ENCODE measurements at regions not wholly inside any gene's neighbourhood (a gene's known extent, or its start where the extent isn't known, plus 50 kb on each side); places are given as distances from the start of the nearest gene placed in this dataset.

DNA sequence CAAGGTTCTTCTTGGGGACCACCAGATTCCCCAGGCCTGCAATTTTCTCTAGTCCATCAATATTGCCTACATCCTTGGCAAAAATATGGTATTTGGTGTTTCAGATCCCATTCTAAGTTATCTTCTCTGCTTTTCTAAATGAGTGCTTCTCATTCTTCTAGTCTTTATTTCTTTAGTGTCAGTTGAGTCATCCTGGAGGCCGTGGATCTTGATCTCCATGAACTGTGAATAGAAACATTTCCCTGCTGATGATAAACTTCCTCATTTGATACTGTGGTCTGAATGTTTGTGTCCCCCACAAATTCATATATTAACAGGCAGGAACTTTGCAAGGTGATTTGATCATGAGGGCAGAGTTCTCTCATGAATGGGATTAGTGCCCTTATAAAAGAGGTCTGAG, 779.3 kb downstream of the INHBA start:
- TF ChIP-seq, protein P1, sequence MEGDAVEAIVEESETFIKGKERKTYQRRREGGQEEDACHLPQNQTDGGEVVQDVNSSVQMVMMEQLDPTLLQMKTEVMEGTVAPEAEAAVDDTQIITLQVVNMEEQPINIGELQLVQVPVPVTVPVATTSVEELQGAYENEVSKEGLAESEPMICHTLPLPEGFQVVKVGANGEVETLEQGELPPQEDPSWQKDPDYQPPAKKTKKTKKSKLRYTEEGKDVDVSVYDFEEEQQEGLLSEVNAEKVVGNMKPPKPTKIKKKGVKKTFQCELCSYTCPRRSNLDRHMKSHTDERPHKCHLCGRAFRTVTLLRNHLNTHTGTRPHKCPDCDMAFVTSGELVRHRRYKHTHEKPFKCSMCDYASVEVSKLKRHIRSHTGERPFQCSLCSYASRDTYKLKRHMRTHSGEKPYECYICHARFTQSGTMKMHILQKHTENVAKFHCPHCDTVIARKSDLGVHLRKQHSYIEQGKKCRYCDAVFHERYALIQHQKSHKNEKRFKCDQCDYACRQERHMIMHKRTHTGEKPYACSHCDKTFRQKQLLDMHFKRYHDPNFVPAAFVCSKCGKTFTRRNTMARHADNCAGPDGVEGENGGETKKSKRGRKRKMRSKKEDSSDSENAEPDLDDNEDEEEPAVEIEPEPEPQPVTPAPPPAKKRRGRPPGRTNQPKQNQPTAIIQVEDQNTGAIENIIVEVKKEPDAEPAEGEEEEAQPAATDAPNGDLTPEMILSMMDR (IDR thresholded peaks at IDR 0.05): no peak
- no peak for TF ChIP-seq POLR2A (IDR thresholded peaks at IDR 0.05)
